Neural cell (in vitro differentiated cells): ENCODE measurements at regions not wholly inside any gene's neighbourhood (a gene's known extent, or its start where the extent isn't known, plus 50 kb on each side); places are given as distances from the start of the nearest gene placed in this dataset.
"Not testable (repeated sequence)": the region's sequence is repeated elsewhere in the genome, so short reads cannot be mapped to it uniquely, and the experiment has no call there.

Experiments used
- H2AFZ ChIP-seq: fragments of 200-600, 300-800 bp; sonication (generic), shearing (Covaris generic); 2 replicates; pipeline ENCODE4 v1.6.0; 2014; ENCODE audit warnings: low read depth, mild to moderate bottlenecking, antibody characterized with exemption, low read length, moderate library complexity
- H3F3A ChIP-seq: fragments of 200-600 bp; shearing (Covaris generic); 2 replicates; pipeline ENCODE4 v1.6.1; 2016; ENCODE audit warnings: mild to moderate bottlenecking, moderate library complexity, mixed read lengths, antibody characterized with exemption, low read length; ENCODE audit not compliant: insufficient read depth, poor library complexity, severe bottlenecking
- H3K27ac ChIP-seq: fragments of 200-600, 300-800 bp; sonication (generic), shearing (Covaris generic); 2 replicates; pipeline ENCODE4 v1.5.1; 2014; ENCODE audit warnings: mild to moderate bottlenecking, low read length, moderate library complexity
- H3K27me3 ChIP-seq: fragments of 300-800, 200-600 bp; sonication (generic), shearing (Covaris generic); 2 replicates; pipeline ENCODE4 v1.6.0; 2014; ENCODE audit warnings: mild to moderate bottlenecking, low read depth, low read length, moderate library complexity; ENCODE audit not compliant: insufficient read depth
- H3K36me3 ChIP-seq: fragments of 300-800, 200-600 bp; sonication (generic), shearing (Covaris generic); 2 replicates; pipeline ENCODE4 v1.5.1; 2014; ENCODE audit warnings: mild to moderate bottlenecking, antibody characterized with exemption, low read length, moderate library complexity; ENCODE audit not compliant: insufficient read depth
- H3K4me2 ChIP-seq: fragments of 300-800, 200-600 bp; sonication (generic), shearing (Covaris generic); 2 replicates; pipeline ENCODE4 v1.6.0; 2014; ENCODE audit warnings: mild to moderate bottlenecking, low read length
- H3K4me3 ChIP-seq: fragments of 300-800, 200-600 bp; sonication (generic), shearing (Covaris generic); 2 replicates; pipeline ENCODE4 v1.5.1; 2014; ENCODE audit warnings: mild to moderate bottlenecking, low read length, moderate library complexity
- H3K79me2 ChIP-seq: fragments of 200-600 bp; shearing (Covaris generic); replicated peaks from 2 replicates; pipeline ENCODE4 v1.6.0; 2014; ENCODE audit warnings: mild to moderate bottlenecking, low read length, moderate library complexity; ENCODE audit not compliant: insufficient read depth
- H3K9ac ChIP-seq: fragments of 300-800, 200-600 bp; sonication (generic), shearing (Covaris generic); 2 replicates; pipeline ENCODE4 v1.6.1; 2016; ENCODE audit warnings: mild to moderate bottlenecking, low read length, mixed read lengths
- H3K9me2 ChIP-seq: fragments of 200-600 bp; shearing (Covaris generic); 2 replicates; pipeline ENCODE4 v1.6.1; 2016; ENCODE audit warnings: mild to moderate bottlenecking, low read length, mixed read lengths; ENCODE audit not compliant: insufficient read depth
- H3K9me3 ChIP-seq: fragments of 200-600, 300-800 bp; sonication (generic), shearing (Covaris generic); 2 replicates; pipeline ENCODE4 v1.6.1; 2016; ENCODE audit warnings: mild to moderate bottlenecking, mixed run types, low read length, moderate library complexity, mixed read lengths
- H4K20me1 ChIP-seq: fragments of 200-600 bp; shearing (Covaris generic); 2 replicates; pipeline ENCODE4 v1.6.1; 2016; ENCODE audit warnings: mild to moderate bottlenecking, mixed run types; ENCODE audit not compliant: insufficient read depth
- EP300 ChIP-seq: fragments of 450-650 bp; conservative IDR thresholded peaks from 2 replicates; pipeline ENCODE4 v1.6.1; 2014; ENCODE audit warnings: antibody characterized with exemption, mild to moderate bottlenecking, moderate library complexity; ENCODE audit not compliant: poor library complexity, severe bottlenecking
- EZH2 ChIP-seq: fragments of 200-600, 300-800 bp; shearing (Covaris generic), sonication (generic); IDR thresholded peaks from 2 replicates; pipeline ENCODE4 v1.6.1; 2014; ENCODE audit warnings: antibody characterized with exemption, low read length, borderline replicate concordance, mild to moderate bottlenecking; ENCODE audit not compliant: insufficient read depth, poor library complexity, severe bottlenecking
- MXI1 ChIP-seq: fragments of 450-650 bp; conservative IDR thresholded peaks from 2 replicates; pipeline ENCODE4 v1.6.1; 2014; ENCODE audit warnings: antibody characterized with exemption, mild to moderate bottlenecking; ENCODE audit not compliant: poor library complexity, severe bottlenecking
- POLR2AphosphoS5 ChIP-seq: IDR thresholded peaks from 2 replicates; pipeline ENCODE4 v1.6.1; 2012
- RAD21 ChIP-seq: fragments of 450-650 bp; conservative IDR thresholded peaks from 2 replicates; pipeline ENCODE4 v1.6.1; 2014; ENCODE audit warnings: antibody characterized with exemption, mild to moderate bottlenecking, moderate library complexity
- REST ChIP-seq: IDR thresholded peaks from 2 replicates; pipeline ENCODE4 v1.6.1; 2012; ENCODE audit warnings: borderline replicate concordance
- SMC3 ChIP-seq: fragments of 450-650 bp; conservative IDR thresholded peaks from 2 replicates; pipeline ENCODE4 v1.6.1; 2014; ENCODE audit warnings: antibody characterized with exemption, mild to moderate bottlenecking, moderate library complexity; ENCODE audit not compliant: poor library complexity
- TAF1 ChIP-seq: IDR thresholded peaks from 2 replicates; pipeline ENCODE4 v1.6.1; 2012; ENCODE audit warnings: low read depth
- TF ChIP-seq, protein P1 (sequence below): fragments of 450-650 bp; IDR thresholded peaks from 2 replicates; pipeline ENCODE4 v1.5.1; 2014; ENCODE audit warnings: antibody characterized with exemption, mild to moderate bottlenecking, moderate library complexity; ENCODE audit not compliant: poor library complexity, severe bottlenecking

DNA sequence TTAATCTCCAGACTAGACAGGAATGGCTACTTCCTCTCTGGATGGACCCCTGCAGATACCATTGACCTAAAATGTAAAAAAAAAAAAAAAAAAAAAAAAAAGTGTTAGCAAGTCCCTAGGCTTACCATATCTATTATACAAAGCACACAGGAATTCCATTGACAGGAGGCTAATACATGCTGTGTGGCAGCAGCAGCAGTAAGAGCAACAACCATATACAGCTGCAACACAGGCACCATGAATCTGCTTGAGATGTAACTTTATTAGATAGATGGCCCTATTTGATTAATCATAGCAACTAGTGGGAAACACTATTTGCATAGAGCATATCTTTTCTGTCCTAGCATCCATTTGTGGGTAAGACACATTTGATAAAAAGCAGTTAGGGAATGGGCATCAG is 1447.1 kb downstream of the FAM181B start:
- Histone ChIP-seq H2AFZ (no peak overlapping the region), H3K4me2 (no peak overlapping the region), H4K20me1 (no peaks in the 10 kb centered on the region), H3K9me2 (no peaks in the 10 kb centered on the region), H3K9me3 (no peaks in the 10 kb centered on the region), H3F3A (no peaks in the 10 kb centered on the region), H3K27me3 (no peaks in the 10 kb centered on the region), H3K9ac (no peak overlapping the region), H3K27ac (no peak overlapping the region), H3K79me2 (no peaks in the 10 kb centered on the region), H3K4me3 (no peak overlapping the region), H3K36me3 (no peaks in the 10 kb centered on the region)
- TF ChIP-seq POLR2AphosphoS5 (no peak), SMC3 (no peak), REST (no peak), RAD21 (no peak), TAF1 (no peak), EZH2 (no peak), MXI1 (no peak), EP300 (no peak)
- TF ChIP-seq, protein P1, sequence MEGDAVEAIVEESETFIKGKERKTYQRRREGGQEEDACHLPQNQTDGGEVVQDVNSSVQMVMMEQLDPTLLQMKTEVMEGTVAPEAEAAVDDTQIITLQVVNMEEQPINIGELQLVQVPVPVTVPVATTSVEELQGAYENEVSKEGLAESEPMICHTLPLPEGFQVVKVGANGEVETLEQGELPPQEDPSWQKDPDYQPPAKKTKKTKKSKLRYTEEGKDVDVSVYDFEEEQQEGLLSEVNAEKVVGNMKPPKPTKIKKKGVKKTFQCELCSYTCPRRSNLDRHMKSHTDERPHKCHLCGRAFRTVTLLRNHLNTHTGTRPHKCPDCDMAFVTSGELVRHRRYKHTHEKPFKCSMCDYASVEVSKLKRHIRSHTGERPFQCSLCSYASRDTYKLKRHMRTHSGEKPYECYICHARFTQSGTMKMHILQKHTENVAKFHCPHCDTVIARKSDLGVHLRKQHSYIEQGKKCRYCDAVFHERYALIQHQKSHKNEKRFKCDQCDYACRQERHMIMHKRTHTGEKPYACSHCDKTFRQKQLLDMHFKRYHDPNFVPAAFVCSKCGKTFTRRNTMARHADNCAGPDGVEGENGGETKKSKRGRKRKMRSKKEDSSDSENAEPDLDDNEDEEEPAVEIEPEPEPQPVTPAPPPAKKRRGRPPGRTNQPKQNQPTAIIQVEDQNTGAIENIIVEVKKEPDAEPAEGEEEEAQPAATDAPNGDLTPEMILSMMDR, result no peak

DNA sequence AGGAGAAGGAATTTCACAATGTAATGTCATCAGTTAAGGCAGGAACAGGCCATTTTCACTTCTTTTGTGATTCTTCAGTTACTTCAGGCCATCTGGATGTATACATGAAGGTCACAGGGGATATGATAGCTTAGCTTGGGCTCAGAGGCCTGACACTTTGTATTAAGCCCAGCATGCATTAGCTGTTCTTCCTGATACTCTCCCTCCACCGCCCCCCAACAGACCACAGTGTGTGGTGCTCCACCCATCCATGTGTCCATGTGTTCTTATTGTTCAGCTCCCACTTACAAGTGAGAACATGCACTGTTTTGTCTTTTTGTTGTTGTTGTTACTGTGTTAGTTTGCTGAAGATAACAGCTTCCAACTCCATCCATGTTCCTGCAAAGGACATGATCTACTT is 1453.4 kb downstream of the FAM181B start:
- H3K9me3 ChIP-seq, H3K79me2 ChIP-seq, H3K36me3 ChIP-seq, H3K9me2 ChIP-seq, H3F3A ChIP-seq, H3K4me2 ChIP-seq, H4K20me1 ChIP-seq, H2AFZ ChIP-seq, H3K4me3 ChIP-seq, H3K27ac ChIP-seq, H3K9ac ChIP-seq, H3K27me3 ChIP-seq: not testable (repeated sequence)

GRCh38 chr11:81278991-81279390 is 1454.7 kb downstream of the FAM181B start:
- H3K27ac ChIP-seq, result no peak overlapping the region
- no peaks in the 10 kb centered on the region for H3F3A ChIP-seq
- no peak overlapping the region for H2AFZ ChIP-seq
- TF ChIP-seq POLR2AphosphoS5 (no peak), EZH2 (no peak)
- H3K9ac ChIP-seq, result no peak overlapping the region
- no peaks in the 10 kb centered on the region for H3K27me3 ChIP-seq
- H3K36me3 ChIP-seq, result no peaks in the 10 kb centered on the region
- H3K9me3 ChIP-seq, result no peaks in the 10 kb centered on the region
- H3K9me2 ChIP-seq, result no peaks in the 10 kb centered on the region
- no peaks in the 10 kb centered on the region for H4K20me1 ChIP-seq
- H3K79me2 ChIP-seq, result no peaks in the 10 kb centered on the region
- H3K4me3 ChIP-seq, result no peak overlapping the region
- no peak overlapping the region for H3K4me2 ChIP-seq
